ENCODE measurements at regions not wholly inside any gene's neighbourhood (a gene's known extent, or its start where the extent isn't known, plus 50 kb on each side); places are given as distances from the start of the nearest gene placed in this dataset.

- ATAC-seq, result peak in 1 of 4 donors; percentile 36
- TF ChIP-seq CTCF (IDR thresholded peaks at IDR 0.05) (no peak), POLR2A (IDR thresholded peaks at IDR 0.05) (no peak)
- Histone ChIP-seq H3K36me3 (no peaks in the 10 kb centered on the region), H3K27me3 (no peaks in the 10 kb centered on the region), H3K4me3 (no peak overlapping the region), H3K4me1 (no peaks in the 10 kb centered on the region), H3K9me3 (no peaks in the 10 kb centered on the region), H3K27ac (no peak overlapping the region)
- no peak for DNase-seq
- 75% methylated on average over 17 of the region's 26 CpGs for WGBS (ENCODE audit: insufficient coverage, low coverage, low lambda C conversion rate, missing lambda C conversion rate)
- intact Hi-C loops (cut with DNase I), result no loop called here
Observed at GRCh38 chr17:36761203-36761950, 160.0 kb downstream of the MRM1 start.

DNA sequence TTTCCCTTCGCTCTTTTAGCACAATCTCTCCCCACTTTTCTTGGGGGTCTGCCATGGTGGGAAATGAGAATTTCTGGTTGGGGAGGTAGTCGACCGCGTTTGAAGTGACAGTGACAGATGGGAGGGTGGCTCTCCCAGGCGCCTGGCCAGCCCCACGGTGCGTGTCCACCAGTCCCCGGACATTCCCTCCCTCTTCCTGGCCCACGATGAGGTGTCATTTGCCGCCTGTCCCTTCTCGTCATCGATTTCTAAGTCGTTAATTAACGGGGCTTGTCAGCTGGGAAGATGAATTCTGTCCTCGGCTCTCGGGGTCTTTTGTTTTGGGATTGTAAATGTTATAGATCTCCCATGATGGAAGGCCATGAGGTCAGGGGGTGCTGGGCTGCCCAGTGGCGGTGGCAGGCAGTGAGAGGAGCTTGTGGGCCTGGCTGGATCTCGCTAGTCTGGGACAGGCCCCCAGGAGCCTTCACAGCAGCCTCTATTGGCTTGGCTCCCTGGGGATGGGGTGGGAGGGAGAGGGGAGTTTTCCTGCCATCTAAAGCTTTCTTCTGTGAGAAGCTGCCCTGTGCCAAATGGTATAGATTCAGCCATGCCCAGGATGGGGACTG, 164.2 kb downstream of the MRM1 start:
- DNase-seq (no peak), ATAC-seq (no peak)
- H3K27ac ChIP-seq, result no peak overlapping the region
- H3K36me3 ChIP-seq, result no peaks in the 10 kb centered on the region
- 69% methylated on average over 5 of the region's 18 CpGs for WGBS (ENCODE audit: insufficient coverage, low coverage, low lambda C conversion rate, missing lambda C conversion rate)
- no peaks in the 10 kb centered on the region for H3K4me1 ChIP-seq
- intact Hi-C loops (cut with DNase I), result no loop called here
- H3K9me3 ChIP-seq, result no peaks in the 10 kb centered on the region
- no peaks in the 10 kb centered on the region for H3K27me3 ChIP-seq
- no peak overlapping the region for H3K4me3 ChIP-seq
- TF ChIP-seq CTCF (IDR thresholded peaks at IDR 0.05) (no peak), POLR2A (IDR thresholded peaks at IDR 0.05) (no peak)

GRCh38 chr17:36768394-36768793, 167.0 kb downstream of the MRM1 start:
- no peaks in the 10 kb centered on the region for H3K9me3 ChIP-seq
- 34% methylated on average over 9 of the region's 13 CpGs for WGBS (ENCODE audit: insufficient coverage, low coverage, low lambda C conversion rate, missing lambda C conversion rate)
- DNase-seq (no peak), ATAC-seq (no peak)
- TF ChIP-seq POLR2A (IDR thresholded peaks at IDR 0.05) (no peak), CTCF (IDR thresholded peaks at IDR 0.05) (no peak)
- H3K27me3 ChIP-seq, result no peaks in the 10 kb centered on the region
- H3K36me3 ChIP-seq, result no peaks in the 10 kb centered on the region
- no peak overlapping the region for H3K27ac ChIP-seq
- intact Hi-C loops (cut with DNase I), result no loop called here
- H3K4me1 ChIP-seq, result no peaks in the 10 kb centered on the region
- no peak overlapping the region for H3K4me3 ChIP-seq

GRCh38 chr17:36773039-36773438, 164.2 kb upstream of the LHX1 start:
- Histone ChIP-seq H3K4me1 (no peaks in the 10 kb centered on the region), H3K27me3 (no peaks in the 10 kb centered on the region), H3K36me3 (no peaks in the 10 kb centered on the region), H3K27ac (no peak overlapping the region), H3K4me3 (no peak overlapping the region), H3K9me3 (no peaks in the 10 kb centered on the region)
- DNase-seq (no peak), ATAC-seq (no peak)
- 50% methylated on average over 4 of the region's 4 CpGs for WGBS (ENCODE audit: insufficient coverage, low coverage, low lambda C conversion rate, missing lambda C conversion rate)
- intact Hi-C loops (cut with DNase I), result no loop called here
- TF ChIP-seq POLR2A (IDR thresholded peaks at IDR 0.05) (no peak), CTCF (IDR thresholded peaks at IDR 0.05) (no peak)

All from right lobe of liver (tissue), 6 donors.